Testis (tissue), 2 donors: ENCODE measurements at regions not wholly inside any gene's neighbourhood (a gene's known extent, or its start where the extent isn't known, plus 50 kb on each side); places are given as distances from the start of the nearest gene placed in this dataset.
"Not testable (repeated sequence)": the region's sequence is repeated elsewhere in the genome, so short reads cannot be mapped to it uniquely, and the experiment has no call there.

Source experiments
- DNase-seq: peaks from one replicate; pipeline ENCODE4 v3.0.0-alpha.2; 2019
- H3K27ac ChIP-seq, 2 donors: fragments of 200-600 bp; sonication (generic); one replicate each; pipeline ENCODE4 v1.5.1; 2019
- H3K27me3 ChIP-seq: fragments of 200-600 bp; sonication (generic); one replicate; pipeline ENCODE4 v1.5.1; 2019
- H3K36me3 ChIP-seq: fragments of 200-600 bp; sonication (generic); one replicate; pipeline ENCODE4 v1.5.1; 2017; ENCODE audit warnings: low read depth; ENCODE audit errors: missing control alignments
- H3K4me1 ChIP-seq: fragments of 200-600 bp; sonication (generic); one replicate; pipeline ENCODE4 v1.5.1; 2019
- H3K4me3 ChIP-seq, 2 donors: fragments of 200-600 bp; sonication (generic); one replicate each; pipeline ENCODE4 v1.5.1; 2017 to 2019
- H3K9me3 ChIP-seq: fragments of 200-600 bp; sonication (generic); one replicate; pipeline ENCODE4 v1.5.1; 2017
- POLR2A ChIP-seq: fragments of 450-650 bp; IDR thresholded peaks from one replicate; pipeline ENCODE4 v1.6.1; 2017; ENCODE audit warnings: antibody characterized with exemption, mild to moderate bottlenecking, moderate library complexity
- WGBS, 2 donors: methylation state at CpG; one replicate each; pipeline ENCODE4 v1.1.5; 2018; 5-methylcytosine and 5-hydroxymethylcytosine counted together
- intact Hi-C: fragments of 100-400 bp; cut with DNase I; formaldehyde crosslinking; loops from one replicate; pipeline ENCODE4 v1.15.1; 2023; ENCODE audit warnings: low total_unique reads
- TF ChIP-seq, protein P1 (sequence below), 3 experiments: fragments of 450-650 bp in 2 of 3; fragments of 200-600 bp in 1 of 3; sonication (generic) in 1 of 3; IDR thresholded peaks; one replicate each; pipeline ENCODE4 v1.5.1; 2016 to 2019; ENCODE audit warnings: antibody characterized with exemption in 3 of 3, mild to moderate bottlenecking in 2 of 3, moderate library complexity in 1 of 3

DNA sequence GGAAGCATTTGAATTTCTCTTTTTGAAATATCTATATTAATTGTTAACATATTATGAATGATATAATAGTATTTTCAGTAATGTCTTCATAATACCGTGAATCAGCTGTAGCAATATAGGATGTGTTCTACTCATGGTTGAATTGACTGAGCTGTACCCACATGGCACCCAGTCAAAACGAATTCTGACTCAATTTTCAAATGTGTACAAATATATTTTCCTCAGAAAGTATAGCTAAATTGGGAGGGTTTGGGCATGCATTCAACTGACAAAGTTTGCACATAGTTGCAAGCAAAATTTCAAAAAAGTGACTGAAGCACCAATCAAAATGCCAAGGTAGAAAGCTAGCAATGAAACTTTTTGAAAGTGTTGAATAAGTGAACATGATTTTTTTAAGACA lies 188.9 kb downstream of the NAF1 start:
- Histone ChIP-seq H3K27ac (no peak overlapping the region), H3K27me3 (no peaks in the 10 kb centered on the region), H3K4me1 (no peaks in the 10 kb centered on the region), H3K4me3 (no peak overlapping the region), H3K36me3 (no peaks in the 10 kb centered on the region), H3K9me3 (no peaks in the 10 kb centered on the region)
- intact Hi-C loops = no loop called here
- no peak for TF ChIP-seq POLR2A
- TF ChIP-seq, protein P1, sequence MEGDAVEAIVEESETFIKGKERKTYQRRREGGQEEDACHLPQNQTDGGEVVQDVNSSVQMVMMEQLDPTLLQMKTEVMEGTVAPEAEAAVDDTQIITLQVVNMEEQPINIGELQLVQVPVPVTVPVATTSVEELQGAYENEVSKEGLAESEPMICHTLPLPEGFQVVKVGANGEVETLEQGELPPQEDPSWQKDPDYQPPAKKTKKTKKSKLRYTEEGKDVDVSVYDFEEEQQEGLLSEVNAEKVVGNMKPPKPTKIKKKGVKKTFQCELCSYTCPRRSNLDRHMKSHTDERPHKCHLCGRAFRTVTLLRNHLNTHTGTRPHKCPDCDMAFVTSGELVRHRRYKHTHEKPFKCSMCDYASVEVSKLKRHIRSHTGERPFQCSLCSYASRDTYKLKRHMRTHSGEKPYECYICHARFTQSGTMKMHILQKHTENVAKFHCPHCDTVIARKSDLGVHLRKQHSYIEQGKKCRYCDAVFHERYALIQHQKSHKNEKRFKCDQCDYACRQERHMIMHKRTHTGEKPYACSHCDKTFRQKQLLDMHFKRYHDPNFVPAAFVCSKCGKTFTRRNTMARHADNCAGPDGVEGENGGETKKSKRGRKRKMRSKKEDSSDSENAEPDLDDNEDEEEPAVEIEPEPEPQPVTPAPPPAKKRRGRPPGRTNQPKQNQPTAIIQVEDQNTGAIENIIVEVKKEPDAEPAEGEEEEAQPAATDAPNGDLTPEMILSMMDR (IDR thresholded peaks at IDR 0.05) = no peak
- 69 to 82% methylated on average over 2 of the region's 2 CpGs for WGBS, 2 donors
- no peak for DNase-seq

DNA sequence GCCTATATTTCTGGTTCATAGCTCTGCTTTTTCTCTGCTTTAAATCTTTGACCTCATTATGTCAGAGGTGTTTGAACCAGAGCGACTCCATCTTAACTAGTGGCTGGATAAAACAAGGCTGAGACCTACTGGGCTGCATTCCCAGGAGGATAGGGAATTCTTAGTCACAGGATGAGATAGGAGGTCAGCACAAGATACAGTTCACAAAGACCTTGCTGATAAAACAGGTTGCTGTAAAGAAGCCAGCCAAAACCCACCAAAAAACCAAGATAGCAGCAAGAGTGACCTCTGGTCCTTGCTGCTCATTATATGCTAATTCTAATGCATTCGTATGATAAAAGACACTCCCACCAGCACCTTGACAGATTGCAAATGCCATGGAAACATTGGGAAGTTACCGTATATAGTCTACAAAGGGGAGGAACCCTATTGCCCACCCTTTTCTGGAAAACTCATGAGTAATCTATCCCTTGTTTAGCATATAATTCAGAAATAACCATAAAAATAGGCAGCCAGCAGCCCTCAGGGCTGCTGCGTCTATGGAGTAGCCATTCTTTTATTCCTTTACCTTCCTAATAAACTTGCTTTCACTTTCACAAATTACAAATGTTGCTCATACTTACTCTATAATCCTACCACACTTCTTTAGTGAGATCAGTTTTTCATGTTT lies 193.9 kb downstream of the NAF1 start:
- Histone ChIP-seq H3K27me3 (no peaks in the 10 kb centered on the region), H3K27ac (no peak overlapping the region), H3K36me3 (no peaks in the 10 kb centered on the region), H3K4me3 (no peak overlapping the region), H3K9me3 (no peaks in the 10 kb centered on the region), H3K4me1 (no peaks in the 10 kb centered on the region)
- intact Hi-C loops = no loop called here
- no peak for DNase-seq
- WGBS, 2 donors = 70 to 75% methylated on average over 4 of the region's 4 CpGs
- TF ChIP-seq, protein P1 (IDR thresholded peaks at IDR 0.05) = no peak
- TF ChIP-seq POLR2A = no peak

DNA sequence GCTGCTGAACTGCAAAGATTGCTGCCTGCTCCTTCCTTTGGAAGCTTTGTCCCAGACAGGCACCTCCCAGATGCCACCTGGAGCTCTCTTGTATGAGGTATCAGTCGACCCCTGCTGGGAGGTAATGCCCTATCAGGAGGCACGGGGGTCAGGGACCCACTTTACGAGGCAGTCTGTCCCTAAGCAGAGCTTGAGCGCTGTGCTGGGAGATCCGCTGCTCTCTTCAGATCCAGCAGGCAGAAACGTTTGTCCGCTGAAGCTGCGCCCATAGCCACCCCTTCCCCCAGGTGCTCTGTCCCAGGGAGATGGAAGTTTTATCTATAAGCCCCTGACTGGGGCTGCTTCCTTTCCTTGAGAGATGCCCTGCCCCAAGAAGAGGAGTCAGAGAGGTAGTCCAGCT lies 197.5 kb downstream of the NAF1 start:
- Histone ChIP-seq H3K36me3 (no peaks in the 10 kb centered on the region), H3K9me3 (no peaks in the 10 kb centered on the region), H3K27ac (no peak overlapping the region), H3K4me1 (no peaks in the 10 kb centered on the region), H3K27me3 (no peaks in the 10 kb centered on the region), H3K4me3 (no peak overlapping the region)
- TF ChIP-seq, protein P1 (IDR thresholded peaks at IDR 0.05) = no peak
- TF ChIP-seq POLR2A = no peak
- DNase-seq = no peak
- intact Hi-C loops = no loop called here
- 82 to 91% methylated on average over 7 to 8 of the region's 8 CpGs for WGBS, 2 donors

DNA sequence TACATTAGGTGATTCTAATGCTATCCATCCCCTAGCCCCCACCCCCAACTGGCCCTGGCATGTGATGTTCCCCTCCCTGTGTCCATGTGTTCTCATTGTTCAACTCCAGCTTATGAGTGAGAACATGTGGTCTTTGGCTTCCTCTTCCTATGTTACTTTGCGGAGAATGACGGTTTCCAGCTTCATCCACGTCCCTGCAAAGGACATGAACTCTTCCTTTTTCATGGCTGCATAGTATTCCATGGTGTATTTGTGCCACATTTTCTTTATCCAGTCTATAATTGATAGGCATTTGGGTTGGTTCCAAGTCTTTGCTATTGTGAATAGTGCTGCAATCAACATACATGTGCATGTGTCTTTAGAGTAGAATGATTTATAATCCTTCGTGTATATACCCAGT lies 200.7 kb downstream of the NAF1 start:
- H3K27me3 ChIP-seq, intact Hi-C loops, DNase-seq, H3K36me3 ChIP-seq, H3K27ac ChIP-seq, H3K4me1 ChIP-seq, H3K9me3 ChIP-seq, H3K4me3 ChIP-seq: not testable (repeated sequence)
- 40 to 77% methylated on average over 4 of the region's 4 CpGs for WGBS, 2 donors

DNA sequence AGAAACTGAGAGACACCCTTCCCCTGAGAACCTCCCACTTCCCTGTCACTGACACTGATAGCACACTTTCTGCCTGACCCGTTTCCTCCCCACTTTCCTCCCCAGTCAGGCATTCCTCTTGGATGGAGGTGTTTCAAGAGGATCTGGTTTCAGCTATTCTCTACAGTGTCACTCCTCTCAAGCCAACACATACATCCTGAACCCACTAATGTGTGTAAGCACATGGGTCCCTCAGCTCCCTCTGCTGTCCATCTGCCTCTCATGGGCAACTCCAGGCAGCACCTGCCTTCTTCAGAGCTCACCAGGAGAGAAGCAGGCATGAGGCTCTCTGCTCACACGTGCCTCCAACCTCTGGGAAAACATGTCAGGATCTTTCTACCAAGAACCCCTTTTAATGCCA lies 207.6 kb downstream of the NAF1 start:
- H3K36me3 ChIP-seq = no peaks in the 10 kb centered on the region
- H3K4me1 ChIP-seq = no peaks in the 10 kb centered on the region
- no peak overlapping the region for H3K27ac ChIP-seq
- DNase-seq = peak; percentile 19
- H3K4me3 ChIP-seq = no peak overlapping the region
- H3K9me3 ChIP-seq = no peaks in the 10 kb centered on the region
- intact Hi-C loops = no loop called here
- WGBS, 2 donors = 57 to 69% methylated on average over 2 of the region's 2 CpGs
- TF ChIP-seq POLR2A = no peak
- TF ChIP-seq, protein P1 (IDR thresholded peaks at IDR 0.05) = no peak
- H3K27me3 ChIP-seq = no peaks in the 10 kb centered on the region
